ENCODE measurements at regions not wholly inside any gene's neighbourhood (a gene's known extent, or its start where the extent isn't known, plus 50 kb on each side); places are given as distances from the start of the nearest gene placed in this dataset.
A peak's percentile ranks its signal among the peaks of the same experiment; 100 is the strongest.

DNA sequence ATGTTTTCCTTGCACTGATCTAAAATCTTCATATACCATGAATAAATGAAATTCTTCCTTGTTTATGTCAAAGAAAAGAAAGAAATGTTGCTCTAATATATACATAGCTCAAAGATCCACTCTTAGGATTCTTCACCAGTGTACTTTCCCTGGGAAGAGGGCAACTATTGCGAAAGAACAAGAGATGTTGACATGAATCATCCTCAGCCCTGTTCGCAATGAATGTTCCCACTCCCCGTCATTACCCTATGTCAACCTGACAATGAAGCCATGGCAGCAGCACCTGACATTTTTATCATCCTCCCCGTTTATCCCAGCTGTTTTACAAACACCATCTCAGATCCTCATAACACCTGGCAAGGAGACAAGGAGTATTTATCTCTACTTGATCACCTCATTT is 409.1 kb upstream of the GRIA1 start:
- no peak for DNase-seq
- WGBS: 71% methylated on average over 4 of the region's 4 CpGs
- Histone ChIP-seq H3K27ac (ENCODE audit: low read length) (no peak overlapping the region), H3K9me3 (ENCODE audit: control insufficient read depth, low read length) (no peaks in the 10 kb centered on the region), H3K4me1 (ENCODE audit: control insufficient read depth, insufficient read depth, low read length) (no peaks in the 10 kb centered on the region), H3K4me3 (ENCODE audit: low read length) (no peak overlapping the region), H3K27me3 (ENCODE audit: control insufficient read depth, insufficient read depth) (no peaks in the 10 kb centered on the region)
- no peak for ATAC-seq
- intact Hi-C loops (cut with DNase I): no loop called here

DNA sequence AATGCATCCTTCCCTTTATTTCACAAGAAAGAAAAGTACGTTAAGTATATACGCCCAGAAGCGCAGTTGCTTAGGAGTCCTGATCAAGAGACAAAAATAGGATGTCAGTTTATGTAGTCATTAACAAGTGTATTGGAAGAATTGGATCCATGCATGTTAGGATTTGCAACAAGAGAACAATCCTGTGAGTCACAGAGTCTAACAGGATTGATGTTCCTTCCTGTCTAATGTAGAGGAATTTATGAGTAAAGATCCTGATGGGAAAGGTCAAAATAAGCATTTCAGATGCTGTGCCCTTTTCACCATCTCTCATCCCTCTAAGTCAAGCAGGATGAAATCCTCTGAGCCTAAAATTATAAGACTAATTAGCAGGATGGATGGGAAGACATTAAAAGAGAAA is 406.0 kb upstream of the GRIA1 start:
- DNase-seq: no peak
- no peak overlapping the region for H3K4me3 ChIP-seq (ENCODE audit: low read length)
- 94% methylated on average over 3 of the region's 3 CpGs for WGBS
- no peaks in the 10 kb centered on the region for H3K27me3 ChIP-seq (ENCODE audit: control insufficient read depth, insufficient read depth)
- H3K9me3 ChIP-seq (ENCODE audit: control insufficient read depth, low read length): no peaks in the 10 kb centered on the region
- ATAC-seq: no peak
- no peak overlapping the region for H3K27ac ChIP-seq (ENCODE audit: low read length)
- no peaks in the 10 kb centered on the region for H3K4me1 ChIP-seq (ENCODE audit: control insufficient read depth, insufficient read depth, low read length)
- intact Hi-C loops (cut with DNase I): no loop called here

- 57% methylated on average over 2 of the region's 2 CpGs for WGBS
- H3K9me3 ChIP-seq (ENCODE audit: control insufficient read depth, low read length): no peaks in the 10 kb centered on the region
- ATAC-seq (no peak), DNase-seq (no peak)
- H3K27ac ChIP-seq (ENCODE audit: low read length): no peak overlapping the region
- intact Hi-C loops (cut with DNase I): no loop called here
- no peak overlapping the region for H3K4me3 ChIP-seq (ENCODE audit: low read length)
- no peaks in the 10 kb centered on the region for H3K27me3 ChIP-seq (ENCODE audit: control insufficient read depth, insufficient read depth)
- no peaks in the 10 kb centered on the region for H3K4me1 ChIP-seq (ENCODE audit: control insufficient read depth, insufficient read depth, low read length)
Observed at GRCh38 chr5:153086486-153086885, 404.0 kb upstream of the GRIA1 start.

DNA sequence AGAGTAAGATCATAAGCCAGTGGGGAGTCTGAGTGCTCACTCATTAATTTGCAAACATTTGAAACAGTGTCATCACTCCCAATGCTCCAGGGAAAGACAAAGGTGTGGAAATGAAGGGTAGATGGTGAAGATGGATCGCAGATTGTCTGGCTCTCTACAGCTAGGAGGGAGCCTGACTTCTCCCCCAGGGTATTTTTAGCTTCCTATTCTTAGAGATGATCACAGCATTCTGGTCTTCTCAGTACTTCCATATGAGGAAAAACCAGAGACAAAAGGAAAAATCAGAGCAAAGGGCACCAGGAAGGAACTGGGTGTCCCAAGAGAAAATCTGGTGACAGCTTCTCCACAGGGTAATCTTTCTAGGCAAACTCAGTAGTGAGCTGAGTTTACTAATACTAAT is 401.9 kb upstream of the GRIA1 start:
- no peaks in the 10 kb centered on the region for H3K9me3 ChIP-seq (ENCODE audit: control insufficient read depth, low read length)
- H3K27me3 ChIP-seq (ENCODE audit: control insufficient read depth, insufficient read depth): no peaks in the 10 kb centered on the region
- DNase-seq (no peak), ATAC-seq (peak; percentile 65 to 82)
- H3K4me3 ChIP-seq (ENCODE audit: low read length): no peak overlapping the region
- no peaks in the 10 kb centered on the region for H3K4me1 ChIP-seq (ENCODE audit: control insufficient read depth, insufficient read depth, low read length)
- intact Hi-C loops (cut with DNase I): no loop called here
- 36% methylated on average over 1 of the region's 1 CpG for WGBS
- peak overlapping the region; percentile 4 for H3K27ac ChIP-seq (ENCODE audit: low read length)

DNA sequence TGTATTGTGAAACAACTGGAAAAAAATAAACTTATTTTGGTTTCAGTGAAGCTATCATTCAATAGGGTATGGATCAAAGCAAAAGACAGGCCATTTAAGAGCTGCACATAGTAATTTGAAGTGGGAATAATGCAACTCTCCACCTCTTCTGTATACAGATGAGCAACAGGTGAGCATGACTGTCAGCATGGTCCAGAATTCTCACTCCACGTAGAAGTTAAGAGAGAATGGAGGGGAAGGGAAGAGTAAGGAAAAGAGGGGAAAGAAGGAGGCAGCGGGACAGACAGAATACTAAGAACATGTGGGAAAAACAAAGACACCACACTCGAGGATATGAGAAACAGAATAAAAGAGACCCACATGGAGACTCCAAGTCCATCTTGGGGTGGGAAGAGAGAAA is 396.1 kb upstream of the GRIA1 start:
- Histone ChIP-seq H3K27me3 (ENCODE audit: control insufficient read depth, insufficient read depth) (no peaks in the 10 kb centered on the region), H3K4me3 (ENCODE audit: low read length) (no peak overlapping the region), H3K4me1 (ENCODE audit: control insufficient read depth, insufficient read depth, low read length) (no peaks in the 10 kb centered on the region), H3K9me3 (ENCODE audit: control insufficient read depth, low read length) (no peaks in the 10 kb centered on the region), H3K27ac (ENCODE audit: low read length) (no peak overlapping the region)
- no peak for ATAC-seq
- DNase-seq: no peak
- 76% methylated on average over 3 of the region's 3 CpGs for WGBS
- intact Hi-C loops (cut with DNase I): no loop called here

GRCh38 chr5:153096381-153096780 is 394.1 kb upstream of the GRIA1 start:
- intact Hi-C loops (cut with DNase I): no loop called here
- no peaks in the 10 kb centered on the region for H3K27me3 ChIP-seq (ENCODE audit: control insufficient read depth, insufficient read depth)
- ATAC-seq: no peak

GRCh38 chr5:153099328-153099727 is 391.1 kb upstream of the GRIA1 start:
- Histone ChIP-seq H3K4me1 (ENCODE audit: control insufficient read depth, insufficient read depth, low read length) (no peaks in the 10 kb centered on the region), H3K27ac (ENCODE audit: low read length) (no peak overlapping the region), H3K27me3 (ENCODE audit: control insufficient read depth, insufficient read depth) (no peaks in the 10 kb centered on the region), H3K4me3 (ENCODE audit: low read length) (no peak overlapping the region), H3K9me3 (ENCODE audit: control insufficient read depth, low read length) (no peaks in the 10 kb centered on the region)
- no peak for DNase-seq
- intact Hi-C loops (cut with DNase I): no loop called here
- no peak for ATAC-seq
- WGBS: 73% methylated on average over 1 of the region's 1 CpG

More at GRCh38 chr5:153096381-153096780, 394.1 kb upstream of the GRIA1 start:
- Histone ChIP-seq H3K9me3 (ENCODE audit: control insufficient read depth, low read length) (no peaks in the 10 kb centered on the region), H3K4me1 (ENCODE audit: control insufficient read depth, insufficient read depth, low read length) (no peaks in the 10 kb centered on the region), H3K27ac (ENCODE audit: low read length) (no peak overlapping the region), H3K4me3 (ENCODE audit: low read length) (no peak overlapping the region)
- 84% methylated on average over 4 of the region's 4 CpGs for WGBS
- no peak for DNase-seq

DNA sequence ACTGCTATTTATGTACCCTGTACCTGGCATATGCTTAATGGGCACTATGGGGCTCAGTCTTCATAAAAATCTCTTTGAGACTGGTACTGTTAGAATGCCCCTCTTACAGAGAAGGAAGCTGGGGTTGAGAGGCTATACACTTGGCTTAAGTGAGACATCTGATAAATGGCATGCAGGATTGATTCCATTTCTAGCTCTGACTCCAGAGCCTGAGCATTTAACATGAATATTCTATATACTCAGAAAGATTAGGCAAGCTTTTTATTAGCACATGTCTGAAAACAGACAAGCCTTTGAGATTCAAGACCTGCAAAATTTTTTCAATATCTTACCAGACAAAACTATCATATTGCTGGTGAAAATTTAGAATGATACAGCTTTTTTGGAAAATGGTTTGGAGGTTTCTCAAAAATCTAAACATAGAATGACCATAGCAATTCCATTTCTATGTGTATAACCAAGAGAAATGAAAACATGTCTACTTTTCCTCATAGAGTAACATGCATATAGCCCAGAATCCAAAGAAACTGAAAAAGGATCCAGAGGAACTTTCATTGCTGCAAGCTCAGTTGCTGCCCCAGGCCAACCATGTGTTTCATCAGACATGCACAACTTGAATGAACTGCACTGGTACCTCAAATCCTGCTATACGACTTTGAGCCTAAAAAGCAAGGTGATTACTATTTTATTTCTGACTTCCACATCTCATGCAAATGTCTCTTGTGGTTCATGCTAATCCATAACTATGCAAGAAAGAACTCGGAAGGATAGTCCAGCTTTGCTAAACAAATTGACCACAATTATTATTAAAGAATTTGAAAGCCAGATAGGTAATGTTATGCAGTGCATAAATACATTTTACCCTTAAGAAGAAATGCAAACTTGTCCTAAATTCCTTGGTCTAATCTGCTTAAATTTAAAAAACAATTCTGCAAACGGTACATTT is 389.0 kb upstream of the GRIA1 start:
- H3K9me3 ChIP-seq (ENCODE audit: control insufficient read depth, low read length): no peaks in the 10 kb centered on the region
- ATAC-seq: no peak
- H3K4me1 ChIP-seq (ENCODE audit: control insufficient read depth, insufficient read depth, low read length): no peaks in the 10 kb centered on the region
- WGBS: 70% methylated on average over 3 of the region's 3 CpGs
- H3K4me3 ChIP-seq (ENCODE audit: low read length): no peak overlapping the region
- H3K27ac ChIP-seq (ENCODE audit: low read length): no peak overlapping the region
- H3K27me3 ChIP-seq (ENCODE audit: control insufficient read depth, insufficient read depth): no peaks in the 10 kb centered on the region
- intact Hi-C loops (cut with DNase I): no loop called here
- DNase-seq: no peak

- H3K9me3 ChIP-seq (ENCODE audit: control insufficient read depth, low read length): no peaks in the 10 kb centered on the region
- H3K27ac ChIP-seq (ENCODE audit: low read length): no peak overlapping the region
- H3K27me3 ChIP-seq (ENCODE audit: control insufficient read depth, insufficient read depth): no peaks in the 10 kb centered on the region
- ATAC-seq (no peak), DNase-seq (no peak)
- H3K4me1 ChIP-seq (ENCODE audit: control insufficient read depth, insufficient read depth, low read length): no peaks in the 10 kb centered on the region
- intact Hi-C loops (cut with DNase I): no loop called here
- 64% methylated on average over 1 of the region's 1 CpG for WGBS
- H3K4me3 ChIP-seq (ENCODE audit: low read length): no peak overlapping the region
Observed at GRCh38 chr5:153116916-153117315, 373.6 kb upstream of the GRIA1 start.

- no peak for DNase-seq
- intact Hi-C loops (cut with DNase I): no loop called here
- Histone ChIP-seq H3K27ac (ENCODE audit: low read length) (no peak overlapping the region), H3K4me3 (ENCODE audit: low read length) (no peak overlapping the region), H3K4me1 (ENCODE audit: control insufficient read depth, insufficient read depth, low read length) (no peaks in the 10 kb centered on the region), H3K9me3 (ENCODE audit: control insufficient read depth, low read length) (no peaks in the 10 kb centered on the region), H3K27me3 (ENCODE audit: control insufficient read depth, insufficient read depth) (no peaks in the 10 kb centered on the region)
- WGBS: 83% methylated on average over 1 of the region's 1 CpG
- ATAC-seq: no peak
Observed at GRCh38 chr5:153118018-153118417, 372.5 kb upstream of the GRIA1 start.

- WGBS: 24% methylated on average over 2 of the region's 2 CpGs
- ATAC-seq (no peak), DNase-seq (no peak)
- no peak overlapping the region for H3K27ac ChIP-seq (ENCODE audit: low read length)
- intact Hi-C loops (cut with DNase I): no loop called here
- H3K4me3 ChIP-seq (ENCODE audit: low read length): no peak overlapping the region
- no peaks in the 10 kb centered on the region for H3K9me3 ChIP-seq (ENCODE audit: control insufficient read depth, low read length)
- no peaks in the 10 kb centered on the region for H3K27me3 ChIP-seq (ENCODE audit: control insufficient read depth, insufficient read depth)
- H3K4me1 ChIP-seq (ENCODE audit: control insufficient read depth, insufficient read depth, low read length): no peaks in the 10 kb centered on the region
Observed at GRCh38 chr5:153122403-153122802, 368.1 kb upstream of the GRIA1 start.

Measured in right cardiac atrium (tissue), 5 donors.